ENCODE measurements at regions not wholly inside any gene's neighbourhood (a gene's known extent, or its start where the extent isn't known, plus 50 kb on each side); places are given as distances from the start of the nearest gene placed in this dataset.

- no peak for TF ChIP-seq CTCF (IDR thresholded peaks at IDR 0.05)
- no peak for TF ChIP-seq POLR2AphosphoS5 (IDR thresholded peaks at IDR 0.05)
- no peak for TF ChIP-seq POLR2A (IDR thresholded peaks at IDR 0.05)
Measured at GRCh38 chr3:99332718-99333117, 305.7 kb upstream of the COL8A1 start.

All from stomach (tissue), 4 donors.